Neural cell (in vitro differentiated cells): ENCODE measurements at regions not wholly inside any gene's neighbourhood (a gene's known extent, or its start where the extent isn't known, plus 50 kb on each side); places are given as distances from the start of the nearest gene placed in this dataset.

Experiments used
- CTCF ChIP-seq: fragments of 450-650 bp; IDR thresholded peaks from 2 replicates; pipeline ENCODE4 v1.5.1; 2014; ENCODE audit warnings: antibody characterized with exemption, mild to moderate bottlenecking, moderate library complexity; ENCODE audit not compliant: poor library complexity, severe bottlenecking
- EZH2 ChIP-seq: fragments of 200-600, 300-800 bp; shearing (Covaris generic), sonication (generic); IDR thresholded peaks from 2 replicates; pipeline ENCODE4 v1.6.1; 2014; ENCODE audit warnings: antibody characterized with exemption, low read length, borderline replicate concordance, mild to moderate bottlenecking; ENCODE audit not compliant: insufficient read depth, poor library complexity, severe bottlenecking
- POLR2AphosphoS5 ChIP-seq: IDR thresholded peaks from 2 replicates; pipeline ENCODE4 v1.6.1; 2012
- RAD21 ChIP-seq: fragments of 450-650 bp; conservative IDR thresholded peaks from 2 replicates; pipeline ENCODE4 v1.6.1; 2014; ENCODE audit warnings: antibody characterized with exemption, mild to moderate bottlenecking, moderate library complexity
- REST ChIP-seq: IDR thresholded peaks from 2 replicates; pipeline ENCODE4 v1.6.1; 2012; ENCODE audit warnings: borderline replicate concordance
- TAF1 ChIP-seq: IDR thresholded peaks from 2 replicates; pipeline ENCODE4 v1.6.1; 2012; ENCODE audit warnings: low read depth

- TF ChIP-seq CTCF (no peak), POLR2AphosphoS5 (no peak), RAD21 (no peak), TAF1 (no peak), EZH2 (no peak), REST (no peak)
Measured at GRCh38 chr10:9895453-9895852, 1122.2 kb upstream of the CELF2 start.
